ENCODE measurements at regions not wholly inside any gene's neighbourhood (a gene's known extent, or its start where the extent isn't known, plus 50 kb on each side); places are given as distances from the start of the nearest gene placed in this dataset.
"Not testable (repeated sequence)": the region's sequence is repeated elsewhere in the genome, so short reads cannot be mapped to it uniquely, and the experiment has no call there.

DNA sequence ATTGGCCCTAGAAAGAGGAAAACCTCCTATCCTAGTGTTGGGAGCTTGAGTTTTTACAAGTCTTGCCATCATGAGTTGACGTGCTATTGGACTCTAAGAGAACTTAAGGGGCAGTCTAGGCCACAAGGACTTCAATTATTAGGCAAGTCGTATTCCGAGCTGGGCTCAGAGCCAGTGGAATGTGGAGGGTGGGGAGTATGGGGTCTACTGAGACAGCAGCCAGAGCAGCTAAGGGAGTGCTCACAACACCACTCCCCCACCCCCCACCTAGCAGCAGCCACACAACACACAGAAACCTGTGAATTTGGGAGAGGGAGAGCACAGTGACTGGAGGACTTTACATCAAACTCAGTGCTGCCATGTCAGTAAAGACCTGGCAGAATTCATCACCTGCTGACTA is 62.0 kb upstream of the ZNG1F start:
- intact Hi-C loops (cut with micrococcal nuclease); H3K9me3 Mint-ChIP-seq; H3K4me3 Mint-ChIP-seq; H3K4me1 Mint-ChIP-seq; DNase-seq; H3K27ac Mint-ChIP-seq; H3K36me3 Mint-ChIP-seq (ENCODE audit: low read depth); H3K27me3 Mint-ChIP-seq: not testable (repeated sequence)

DNA sequence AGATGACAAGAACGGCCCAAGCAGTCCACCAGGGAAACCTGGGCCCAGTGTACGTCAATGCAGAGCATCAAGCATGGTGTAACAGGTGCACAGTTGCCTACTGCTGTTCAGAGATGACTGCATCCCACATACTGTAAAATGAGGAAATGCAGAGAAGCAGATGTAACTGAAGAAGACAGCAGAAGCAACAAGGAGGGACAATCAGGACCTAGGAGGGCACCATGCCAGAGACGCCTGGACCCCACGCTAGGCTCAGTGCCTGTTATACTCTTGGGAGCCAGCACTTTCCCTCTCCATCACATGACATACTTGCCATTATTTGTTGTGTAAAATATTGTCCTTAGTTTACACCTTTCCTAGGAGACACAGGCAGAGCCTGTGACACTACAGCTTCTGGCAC is 57.6 kb upstream of the ZNG1F start:
- H3K4me3 Mint-ChIP-seq; H3K27me3 Mint-ChIP-seq; DNase-seq; H3K36me3 Mint-ChIP-seq (ENCODE audit: low read depth); intact Hi-C loops (cut with micrococcal nuclease); H3K4me1 Mint-ChIP-seq; H3K27ac Mint-ChIP-seq: not testable (repeated sequence)
- peaks cover 12% of the 10 kb centered on the region for H3K9me3 Mint-ChIP-seq
